ENCODE measurements at regions not wholly inside any gene's neighbourhood (a gene's known extent, or its start where the extent isn't known, plus 50 kb on each side); places are given as distances from the start of the nearest gene placed in this dataset.

DNA sequence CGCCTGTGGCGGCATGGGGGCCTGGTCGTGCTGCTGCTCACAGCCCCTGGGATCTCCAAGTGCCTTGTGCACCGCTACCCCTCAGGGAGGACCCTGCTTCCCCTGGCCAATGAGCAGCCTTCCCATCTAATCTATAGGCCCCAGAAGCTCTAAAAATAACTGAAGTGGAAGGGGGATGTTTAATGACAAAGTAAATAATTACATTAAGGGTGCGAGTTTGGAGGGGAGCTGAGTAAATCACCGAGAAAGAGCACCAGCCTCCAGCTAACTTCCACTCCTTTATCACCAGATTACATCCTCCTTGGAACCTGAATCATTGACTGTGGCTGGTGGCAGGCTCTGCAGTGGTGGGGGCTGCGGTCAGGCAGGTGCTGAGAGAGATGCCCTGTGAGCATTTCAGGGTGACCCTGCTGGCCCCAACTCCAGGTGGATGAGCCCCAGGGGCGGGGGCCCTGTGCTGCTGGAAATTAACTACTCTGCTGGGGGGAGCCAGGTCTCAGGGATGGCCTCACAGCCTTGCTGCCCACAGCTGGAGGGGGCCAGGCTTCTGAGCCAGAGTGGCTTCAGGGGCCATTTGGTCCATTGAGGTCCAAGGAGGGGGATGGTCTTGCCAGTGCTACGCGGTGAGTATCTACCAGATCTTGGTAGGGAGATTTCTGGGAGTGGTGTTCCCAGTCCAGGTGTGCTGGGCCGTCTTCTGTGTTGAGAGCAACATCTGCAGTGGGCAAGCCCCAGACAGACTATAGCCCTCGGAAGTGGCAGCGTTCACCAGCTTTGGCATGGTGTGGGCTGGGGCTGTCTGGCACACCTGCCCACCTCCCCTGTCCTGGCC is 74.2 kb downstream of the GLI2 start:
- no peaks in the 10 kb centered on the region for H3K9me3 ChIP-seq (ENCODE audit: control insufficient read depth in 2 of 2, low read length in 2 of 2)
- H3K36me3 ChIP-seq (ENCODE audit: control insufficient read depth in 2 of 2, insufficient read depth in 2 of 2, low read length in 2 of 2) = peaks cover 0 to 2% of the 10 kb centered on the region in 2 donors
- no peaks in the 10 kb centered on the region for H3K27me3 ChIP-seq (ENCODE audit: control insufficient read depth in 1 of 2, insufficient read depth in 2 of 2, low read length in 2 of 2)
- no peak overlapping the region for H3K27ac ChIP-seq (ENCODE audit: low read length)
- no peak overlapping the region for H3K4me3 ChIP-seq (ENCODE audit: low read length in 2 of 2)
- H3K9ac ChIP-seq (ENCODE audit: low read length in 2 of 2) = no peak overlapping the region
- H3K4me1 ChIP-seq (ENCODE audit: control insufficient read depth, insufficient read depth, low read length) = peaks cover 21% of the 10 kb centered on the region

DNA sequence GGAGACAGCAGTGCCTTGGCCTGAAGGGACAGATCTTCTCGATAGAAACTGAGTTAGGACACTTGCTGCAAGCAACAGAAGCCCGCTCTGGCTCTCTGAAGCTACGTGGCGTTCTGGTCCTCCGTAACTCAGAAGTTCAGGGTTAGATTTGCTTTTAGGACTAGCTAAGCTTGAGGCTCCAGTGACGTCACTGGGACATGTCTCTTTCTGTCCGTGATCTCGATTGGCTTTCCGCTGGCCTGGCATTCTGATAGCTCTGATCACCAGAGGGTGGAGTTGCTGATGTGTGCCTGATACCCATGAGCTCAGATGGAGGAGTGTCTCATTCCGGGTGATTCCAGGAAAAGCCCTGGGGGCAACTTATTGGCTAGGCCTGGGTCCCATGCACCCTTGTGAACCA is 75.0 kb downstream of the GLI2 start:
- Histone ChIP-seq H3K36me3 (ENCODE audit: control insufficient read depth in 2 of 2, insufficient read depth in 2 of 2, low read length in 2 of 2) (peaks cover 0 to 2% of the 10 kb centered on the region in 2 donors), H3K27me3 (ENCODE audit: control insufficient read depth in 1 of 2, insufficient read depth in 2 of 2, low read length in 2 of 2) (no peaks in the 10 kb centered on the region), H3K4me1 (ENCODE audit: control insufficient read depth, insufficient read depth, low read length) (peaks cover 15% of the 10 kb centered on the region), H3K4me3 (ENCODE audit: low read length in 2 of 2) (no peak overlapping the region), H3K27ac (ENCODE audit: low read length) (no peak overlapping the region), H3K9ac (ENCODE audit: low read length in 2 of 2) (no peak overlapping the region), H3K9me3 (ENCODE audit: control insufficient read depth in 2 of 2, low read length in 2 of 2) (no peaks in the 10 kb centered on the region)

GRCh38 chr2:120812866-120813265 is 77.2 kb downstream of the GLI2 start:
- Histone ChIP-seq H3K27ac (ENCODE audit: low read length) (no peak overlapping the region), H3K9ac (ENCODE audit: low read length in 2 of 2) (no peak overlapping the region), H3K4me1 (ENCODE audit: control insufficient read depth, insufficient read depth, low read length) (peaks cover 2% of the 10 kb centered on the region), H3K4me3 (ENCODE audit: low read length in 2 of 2) (no peak overlapping the region), H3K27me3 (ENCODE audit: control insufficient read depth in 1 of 2, insufficient read depth in 2 of 2, low read length in 2 of 2) (no peaks in the 10 kb centered on the region), H3K36me3 (ENCODE audit: control insufficient read depth in 2 of 2, insufficient read depth in 2 of 2, low read length in 2 of 2) (peaks cover 0 to 2% of the 10 kb centered on the region in 2 donors), H3K9me3 (ENCODE audit: control insufficient read depth in 2 of 2, low read length in 2 of 2) (no peaks in the 10 kb centered on the region)

DNA sequence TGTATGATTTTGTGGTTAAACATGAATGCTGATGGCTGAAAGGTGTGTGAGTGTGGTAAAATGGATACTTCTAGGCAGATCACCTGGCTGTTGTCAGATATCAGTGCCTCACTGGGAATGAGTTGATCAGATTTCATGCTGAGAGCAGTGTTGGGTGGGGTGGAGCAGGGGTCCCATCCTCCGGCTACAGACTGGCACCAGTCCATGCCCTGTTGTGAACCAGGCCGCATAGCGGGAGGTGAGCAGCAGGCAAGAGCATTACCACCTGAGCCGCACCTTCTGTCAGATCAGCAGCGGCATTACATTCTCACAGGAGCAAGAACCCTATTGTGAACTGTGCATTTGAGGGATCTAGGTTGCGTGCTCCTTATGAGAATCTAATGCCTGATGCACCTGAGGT is 78.7 kb downstream of the GLI2 start:
- no peak overlapping the region for H3K9ac ChIP-seq (ENCODE audit: low read length in 2 of 2)
- no peaks in the 10 kb centered on the region for H3K27me3 ChIP-seq (ENCODE audit: control insufficient read depth in 1 of 2, insufficient read depth in 2 of 2, low read length in 2 of 2)
- no peak overlapping the region for H3K4me3 ChIP-seq (ENCODE audit: low read length in 2 of 2)
- peaks cover 17% of the 10 kb centered on the region for H3K4me1 ChIP-seq (ENCODE audit: control insufficient read depth, insufficient read depth, low read length)
- H3K9me3 ChIP-seq (ENCODE audit: control insufficient read depth in 2 of 2, low read length in 2 of 2) = no peaks in the 10 kb centered on the region
- no peak overlapping the region for H3K27ac ChIP-seq (ENCODE audit: low read length)
- no peaks in the 10 kb centered on the region for H3K36me3 ChIP-seq (ENCODE audit: control insufficient read depth in 2 of 2, insufficient read depth in 2 of 2, low read length in 2 of 2)

DNA sequence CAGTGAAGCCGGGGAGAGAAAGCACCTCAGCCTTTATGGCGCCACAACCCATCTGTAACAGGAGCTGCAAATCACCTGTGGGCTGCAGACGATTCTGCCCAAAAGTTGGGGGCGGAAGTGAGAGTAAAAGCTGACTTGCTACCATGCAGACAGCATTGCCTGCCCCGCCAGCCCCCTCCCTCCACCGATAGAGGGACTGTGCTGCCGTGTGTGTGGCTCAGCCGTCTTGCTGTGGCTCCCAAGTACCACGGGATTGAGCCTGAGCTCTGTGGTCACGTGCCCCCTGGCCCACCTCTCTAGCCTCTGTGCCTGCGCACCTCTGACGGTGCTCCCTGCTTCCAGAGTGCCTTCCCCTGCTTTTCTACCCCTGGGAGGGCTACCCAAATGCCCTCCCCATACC is 79.6 kb downstream of the GLI2 start:
- H3K27ac ChIP-seq (ENCODE audit: low read length) = no peak overlapping the region
- peaks cover 26% of the 10 kb centered on the region for H3K4me1 ChIP-seq (ENCODE audit: control insufficient read depth, insufficient read depth, low read length)
- no peaks in the 10 kb centered on the region for H3K36me3 ChIP-seq (ENCODE audit: control insufficient read depth in 2 of 2, insufficient read depth in 2 of 2, low read length in 2 of 2)
- H3K9ac ChIP-seq (ENCODE audit: low read length in 2 of 2) = no peak overlapping the region
- H3K4me3 ChIP-seq (ENCODE audit: low read length in 2 of 2) = no peak overlapping the region
- no peaks in the 10 kb centered on the region for H3K9me3 ChIP-seq (ENCODE audit: control insufficient read depth in 2 of 2, low read length in 2 of 2)
- no peaks in the 10 kb centered on the region for H3K27me3 ChIP-seq (ENCODE audit: control insufficient read depth in 1 of 2, insufficient read depth in 2 of 2, low read length in 2 of 2)

GRCh38 chr2:120817136-120817955 is 81.7 kb downstream of the GLI2 start:
- no peaks in the 10 kb centered on the region for H3K9me3 ChIP-seq (ENCODE audit: control insufficient read depth in 2 of 2, low read length in 2 of 2)
- H3K4me3 ChIP-seq (ENCODE audit: low read length in 2 of 2) = no peak overlapping the region
- H3K9ac ChIP-seq (ENCODE audit: low read length in 2 of 2) = no peak overlapping the region
- no peak overlapping the region for H3K27ac ChIP-seq (ENCODE audit: low read length)
- no peaks in the 10 kb centered on the region for H3K36me3 ChIP-seq (ENCODE audit: control insufficient read depth in 2 of 2, insufficient read depth in 2 of 2, low read length in 2 of 2)
- H3K27me3 ChIP-seq (ENCODE audit: control insufficient read depth in 1 of 2, insufficient read depth in 2 of 2, low read length in 2 of 2) = no peaks in the 10 kb centered on the region
- peaks cover 47% of the 10 kb centered on the region for H3K4me1 ChIP-seq (ENCODE audit: control insufficient read depth, insufficient read depth, low read length)

DNA sequence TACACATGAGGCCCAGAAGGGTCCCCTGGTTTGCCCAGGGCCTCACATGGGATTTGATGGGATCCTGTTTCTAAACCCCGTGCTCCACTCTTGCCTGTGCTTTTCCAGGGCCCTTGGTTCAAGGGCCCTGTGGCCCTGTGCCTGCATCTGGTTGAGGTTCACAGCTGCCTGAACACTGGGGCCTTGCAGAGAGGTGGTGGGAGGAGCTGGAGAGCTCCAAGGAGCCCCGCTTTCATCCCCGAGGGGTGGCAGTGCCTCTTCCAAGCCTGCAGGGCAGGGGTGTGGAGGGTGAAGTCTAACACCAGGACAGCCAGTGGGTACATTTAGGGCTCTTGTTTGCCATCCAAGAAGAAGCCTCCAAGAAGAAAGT is 82.3 kb downstream of the GLI2 start:
- Histone ChIP-seq H3K4me1 (ENCODE audit: control insufficient read depth, insufficient read depth, low read length) (peaks cover 47% of the 10 kb centered on the region), H3K9ac (ENCODE audit: low read length in 2 of 2) (peak overlapping the region in 1 of 2 donors; percentile 1), H3K4me3 (ENCODE audit: low read length in 2 of 2) (peak overlapping the region; percentile 28 to 29), H3K36me3 (ENCODE audit: control insufficient read depth in 2 of 2, insufficient read depth in 2 of 2, low read length in 2 of 2) (no peaks in the 10 kb centered on the region), H3K27me3 (ENCODE audit: control insufficient read depth in 1 of 2, insufficient read depth in 2 of 2, low read length in 2 of 2) (no peaks in the 10 kb centered on the region), H3K9me3 (ENCODE audit: control insufficient read depth in 2 of 2, low read length in 2 of 2) (no peaks in the 10 kb centered on the region), H3K27ac (ENCODE audit: low read length) (peak overlapping the region; percentile 75)

- H3K4me3 ChIP-seq (ENCODE audit: low read length in 2 of 2) = peak overlapping the region; percentile 28 to 29
- no peaks in the 10 kb centered on the region for H3K27me3 ChIP-seq (ENCODE audit: control insufficient read depth in 1 of 2, insufficient read depth in 2 of 2, low read length in 2 of 2)
- no peaks in the 10 kb centered on the region for H3K36me3 ChIP-seq (ENCODE audit: control insufficient read depth in 2 of 2, insufficient read depth in 2 of 2, low read length in 2 of 2)
- peak overlapping the region; percentile 75 for H3K27ac ChIP-seq (ENCODE audit: low read length)
- H3K9me3 ChIP-seq (ENCODE audit: control insufficient read depth in 2 of 2, low read length in 2 of 2) = no peaks in the 10 kb centered on the region
- H3K4me1 ChIP-seq (ENCODE audit: control insufficient read depth, insufficient read depth, low read length) = peaks cover 47% of the 10 kb centered on the region
- peak overlapping the region in 1 of 2 donors; percentile 31 for H3K9ac ChIP-seq (ENCODE audit: low read length in 2 of 2)
These were observed 82.8 kb downstream of the GLI2 start for GRCh38 chr2:120818441-120818920.

DNA sequence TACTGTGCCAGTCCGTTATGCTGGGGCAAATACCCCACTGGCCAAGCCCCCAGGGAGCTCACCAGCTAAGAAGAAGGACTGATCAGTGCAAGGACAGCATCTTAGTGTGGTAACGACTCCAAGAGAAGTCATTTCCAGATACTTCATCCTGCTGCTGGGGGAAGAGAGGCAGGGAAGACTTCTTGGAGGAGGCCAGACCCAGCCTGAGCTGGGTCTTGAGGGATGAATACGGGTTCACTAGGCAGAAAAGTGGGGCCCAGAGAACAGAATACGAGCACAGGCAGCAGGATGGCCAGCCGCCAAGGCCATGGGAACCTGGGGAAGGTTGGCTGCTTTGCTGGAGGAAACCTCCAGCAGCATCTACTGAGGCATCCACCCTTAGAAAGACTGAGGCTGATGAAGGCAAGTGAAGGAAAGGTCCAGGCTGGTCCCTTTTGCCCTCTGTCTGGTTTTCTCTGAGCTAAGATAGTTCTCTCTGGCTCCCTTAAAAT is 84.1 kb downstream of the GLI2 start:
- Histone ChIP-seq H3K36me3 (ENCODE audit: control insufficient read depth in 2 of 2, insufficient read depth in 2 of 2, low read length in 2 of 2) (no peaks in the 10 kb centered on the region), H3K4me1 (ENCODE audit: control insufficient read depth, insufficient read depth, low read length) (peaks cover 50% of the 10 kb centered on the region), H3K9ac (ENCODE audit: low read length in 2 of 2) (peak overlapping the region; percentile 63 to 80), H3K27me3 (ENCODE audit: control insufficient read depth in 1 of 2, insufficient read depth in 2 of 2, low read length in 2 of 2) (no peaks in the 10 kb centered on the region), H3K4me3 (ENCODE audit: low read length in 2 of 2) (peak overlapping the region; percentile 74 to 77), H3K27ac (ENCODE audit: low read length) (peak overlapping the region; percentile 82), H3K9me3 (ENCODE audit: control insufficient read depth in 2 of 2, low read length in 2 of 2) (no peaks in the 10 kb centered on the region)

DNA sequence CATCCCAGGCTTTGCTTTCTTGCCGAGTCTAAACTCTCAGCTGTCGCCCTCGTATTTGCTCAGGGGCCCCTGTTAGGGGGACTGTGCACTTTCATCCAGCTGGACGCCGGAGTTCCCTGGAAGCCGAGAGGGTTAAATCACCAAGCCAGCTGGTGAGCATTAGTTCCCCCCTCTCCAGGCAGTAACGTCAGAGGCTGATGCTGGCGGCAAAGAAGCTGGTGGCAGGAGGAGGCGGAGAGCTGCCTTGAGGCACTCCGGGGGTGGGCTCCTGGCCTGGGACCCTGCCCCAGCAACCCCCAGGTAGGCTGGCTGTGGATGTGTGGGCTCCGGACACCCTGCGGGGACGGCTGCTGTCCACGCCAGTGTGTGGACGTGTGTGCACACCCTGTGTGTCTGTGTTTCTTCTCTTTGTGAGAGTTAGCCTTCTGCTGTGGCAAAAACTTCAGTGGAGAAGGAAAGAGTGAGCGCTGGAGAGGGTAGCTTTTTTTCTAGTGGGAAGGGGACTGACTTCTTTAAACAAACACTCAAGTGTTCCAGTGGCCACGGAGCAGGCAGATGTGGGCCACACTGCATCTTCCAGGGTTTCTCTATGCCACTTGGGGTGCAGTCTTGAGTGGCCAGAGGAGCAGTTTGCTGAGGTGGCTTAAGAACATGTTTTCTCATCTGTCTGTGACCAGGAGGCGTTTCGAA is 84.7 kb downstream of the GLI2 start:
- peak overlapping the region; percentile 63 to 80 for H3K9ac ChIP-seq (ENCODE audit: low read length in 2 of 2)
- H3K4me1 ChIP-seq (ENCODE audit: control insufficient read depth, insufficient read depth, low read length) = peaks cover 56% of the 10 kb centered on the region
- peak overlapping the region; percentile 74 to 77 for H3K4me3 ChIP-seq (ENCODE audit: low read length in 2 of 2)

More for the DNA sequence above, 84.7 kb downstream of the GLI2 start:
- Histone ChIP-seq H3K27me3 (ENCODE audit: control insufficient read depth in 1 of 2, insufficient read depth in 2 of 2, low read length in 2 of 2) (no peaks in the 10 kb centered on the region), H3K9me3 (ENCODE audit: control insufficient read depth in 2 of 2, low read length in 2 of 2) (no peaks in the 10 kb centered on the region), H3K36me3 (ENCODE audit: control insufficient read depth in 2 of 2, insufficient read depth in 2 of 2, low read length in 2 of 2) (no peaks in the 10 kb centered on the region), H3K27ac (ENCODE audit: low read length) (peak overlapping the region; percentile 82)
